Hepatocyte (in vitro differentiated cells): ENCODE measurements at regions not wholly inside any gene's neighbourhood (a gene's known extent, or its start where the extent isn't known, plus 50 kb on each side); places are given as distances from the start of the nearest gene placed in this dataset.

Experiments
- DNase-seq: peaks from one replicate; pipeline ENCODE4 v3.0.0-alpha.2; 2016; ENCODE audit warnings: low spot score
- H2AFZ ChIP-seq: fragments of 200-600 bp; sonication (generic); 2 replicates; pipeline ENCODE4 v1.6.0; 2016; ENCODE audit warnings: antibody characterized with exemption, mild to moderate bottlenecking
- H3K27ac ChIP-seq: fragments of 200-600 bp; sonication (generic); 2 replicates; pipeline ENCODE4 v1.5.1; 2016; ENCODE audit warnings: mild to moderate bottlenecking
- H3K27me3 ChIP-seq: fragments of 200-600 bp; sonication (generic); 2 replicates; pipeline ENCODE4 v1.6.1; 2016
- H3K36me3 ChIP-seq: fragments of 200-600 bp; sonication (generic); replicated peaks from 2 replicates; pipeline ENCODE4 v1.5.1; 2016; ENCODE audit warnings: low read depth; ENCODE audit not compliant: insufficient read depth
- H3K4me1 ChIP-seq: fragments of 200-600 bp; sonication (generic); 2 replicates; pipeline ENCODE4 v1.5.1; 2016; ENCODE audit warnings: mild to moderate bottlenecking, moderate library complexity; ENCODE audit not compliant: insufficient read depth
- H3K4me2 ChIP-seq: fragments of 200-600 bp; sonication (generic); 2 replicates; pipeline ENCODE4 v1.6.0; 2016
- H3K4me3 ChIP-seq: fragments of 200-600 bp; sonication (generic); 2 replicates; pipeline ENCODE4 v1.5.1; 2016; ENCODE audit warnings: mild to moderate bottlenecking
- H3K79me2 ChIP-seq: fragments of 200-600 bp; sonication (generic); 2 replicates; pipeline ENCODE4 v1.6.0; 2017; ENCODE audit warnings: mild to moderate bottlenecking
- H3K9me2 ChIP-seq: fragments of 200-600 bp; sonication (generic); replicated peaks from 2 replicates; pipeline ENCODE4 v1.6.0; 2017; ENCODE audit warnings: mild to moderate bottlenecking; ENCODE audit not compliant: insufficient read depth
- H3K9me3 ChIP-seq: fragments of 200-600 bp; sonication (generic); 2 replicates; pipeline ENCODE4 v1.5.1; 2016; ENCODE audit warnings: low read depth, mild to moderate bottlenecking
- H4K20me1 ChIP-seq: fragments of 200-600 bp; sonication (generic); 2 replicates; pipeline ENCODE4 v1.6.0; 2016; ENCODE audit warnings: mild to moderate bottlenecking; ENCODE audit not compliant: insufficient read depth, poor library complexity, severe bottlenecking
- CTCF ChIP-seq: fragments of 200-600 bp; sonication (generic); IDR thresholded peaks from 2 replicates; pipeline ENCODE4 v1.5.1; 2016; ENCODE audit warnings: antibody characterized with exemption, mild to moderate bottlenecking; ENCODE audit not compliant: poor library complexity
- EZH2 ChIP-seq: fragments of 200-600 bp; sonication (generic); IDR thresholded peaks from 2 replicates; pipeline ENCODE4 v1.6.1; 2016; ENCODE audit warnings: antibody characterized with exemption, mild to moderate bottlenecking, borderline replicate concordance
- EZH2phosphoT487 ChIP-seq: fragments of 200-600 bp; sonication (generic); IDR thresholded peaks from one replicate; pipeline ENCODE4 v1.6.1; 2018; ENCODE audit warnings: antibody characterized with exemption, mild to moderate bottlenecking, low read depth, moderate library complexity; ENCODE audit not compliant: unreplicated experiment, severe bottlenecking
- WGBS: methylation state at CpG from one replicate; pipeline ENCODE4 v1.1.6; 2016; ENCODE audit warnings: low lambda C conversion rate; ENCODE audit errors: missing lambda C conversion rate; 5-methylcytosine and 5-hydroxymethylcytosine counted together

- Histone ChIP-seq H3K36me3 (no peaks in the 10 kb centered on the region), H3K27me3 (no peaks in the 10 kb centered on the region), H3K79me2 (no peaks in the 10 kb centered on the region), H3K9me2 (no peaks in the 10 kb centered on the region), H3K27ac (no peak overlapping the region), H2AFZ (no peak overlapping the region), H3K9me3 (no peaks in the 10 kb centered on the region), H3K4me2 (no peak overlapping the region), H4K20me1 (no peaks in the 10 kb centered on the region), H3K4me3 (no peak overlapping the region), H3K4me1 (no peaks in the 10 kb centered on the region)
- no peak for DNase-seq
- WGBS = 83% methylated on average over 1 of the region's 1 CpG
- TF ChIP-seq EZH2 (no peak), CTCF (no peak), EZH2phosphoT487 (no peak)
These were observed 298.3 kb upstream of the AGA start for GRCh38 chr4:177740563-177740962.

GRCh38 chr4:177759729-177760128 is 317.5 kb upstream of the AGA start:
- Histone ChIP-seq H4K20me1 (no peaks in the 10 kb centered on the region), H3K4me3 (no peak overlapping the region), H3K36me3 (no peaks in the 10 kb centered on the region), H3K4me2 (no peak overlapping the region), H3K4me1 (no peaks in the 10 kb centered on the region), H3K9me3 (no peaks in the 10 kb centered on the region), H3K27ac (no peak overlapping the region), H2AFZ (no peak overlapping the region), H3K9me2 (no peaks in the 10 kb centered on the region), H3K27me3 (no peaks in the 10 kb centered on the region), H3K79me2 (no peaks in the 10 kb centered on the region)
- no peak for DNase-seq
- TF ChIP-seq EZH2phosphoT487 (no peak), EZH2 (no peak), CTCF (no peak)
- 97% methylated on average over 3 of the region's 3 CpGs for WGBS

- Histone ChIP-seq H3K79me2 (no peaks in the 10 kb centered on the region), H3K9me2 (no peaks in the 10 kb centered on the region), H3K4me2 (no peak overlapping the region), H3K27me3 (no peaks in the 10 kb centered on the region), H3K4me1 (no peaks in the 10 kb centered on the region), H3K27ac (no peak overlapping the region), H4K20me1 (no peaks in the 10 kb centered on the region), H3K9me3 (no peaks in the 10 kb centered on the region), H2AFZ (no peak overlapping the region), H3K4me3 (no peak overlapping the region), H3K36me3 (no peaks in the 10 kb centered on the region)
- no peak for TF ChIP-seq CTCF
- TF ChIP-seq EZH2phosphoT487 = no peak
- TF ChIP-seq EZH2 = no peak
- WGBS = 90% methylated on average over 12 of the region's 12 CpGs
- no peak for DNase-seq
These were observed 319.5 kb upstream of the AGA start for GRCh38 chr4:177761692-177762091.

GRCh38 chr4:177769155-177769554 is 326.9 kb upstream of the AGA start:
- no peaks in the 10 kb centered on the region for H3K79me2 ChIP-seq
- H3K27ac ChIP-seq = no peak overlapping the region
- H3K4me3 ChIP-seq = no peak overlapping the region
- no peak for TF ChIP-seq CTCF
- TF ChIP-seq EZH2 = no peak
- no peak for TF ChIP-seq EZH2phosphoT487
- DNase-seq = no peak
- no peaks in the 10 kb centered on the region for H3K9me3 ChIP-seq
- H3K27me3 ChIP-seq = no peaks in the 10 kb centered on the region
- no peaks in the 10 kb centered on the region for H3K4me1 ChIP-seq
- no peak overlapping the region for H3K4me2 ChIP-seq
- H2AFZ ChIP-seq = no peak overlapping the region
- H4K20me1 ChIP-seq = no peaks in the 10 kb centered on the region
- H3K9me2 ChIP-seq = no peaks in the 10 kb centered on the region
- H3K36me3 ChIP-seq = no peaks in the 10 kb centered on the region
- WGBS = 85% methylated on average over 4 of the region's 4 CpGs
